ENCODE measurements at regions not wholly inside any gene's neighbourhood (a gene's known extent, or its start where the extent isn't known, plus 50 kb on each side); places are given as distances from the start of the nearest gene placed in this dataset.

DNA sequence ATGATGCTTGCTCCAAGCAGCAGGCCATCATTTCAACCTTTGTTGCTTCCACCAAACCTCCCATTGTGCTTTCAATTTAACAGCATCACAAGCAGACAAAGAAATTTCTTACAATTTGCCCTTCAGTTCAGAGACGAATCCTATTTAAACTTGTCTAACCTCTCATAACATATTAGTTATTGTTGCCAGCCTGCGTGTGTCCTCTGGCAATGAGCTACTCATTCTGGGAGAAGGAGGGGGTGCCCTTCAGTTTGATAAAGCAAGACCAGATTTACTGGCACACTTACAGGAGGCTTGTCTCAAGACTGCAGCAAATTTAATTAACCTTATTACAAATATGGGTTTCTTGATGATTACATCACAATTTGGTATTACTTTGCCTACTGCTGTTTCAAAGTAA, 203.6 kb upstream of the SOX5 start:
- no peak overlapping the region for H3K27ac ChIP-seq
- H3K27me3 ChIP-seq, result no peaks in the 10 kb centered on the region
- H3K4me1 ChIP-seq, result no peaks in the 10 kb centered on the region
- H3K36me3 ChIP-seq, result no peaks in the 10 kb centered on the region
- no peak overlapping the region for H3K4me3 ChIP-seq
- no peak for DNase-seq
- H3K9me3 ChIP-seq (replicated peaks), result no peaks in the 10 kb centered on the region

DNA sequence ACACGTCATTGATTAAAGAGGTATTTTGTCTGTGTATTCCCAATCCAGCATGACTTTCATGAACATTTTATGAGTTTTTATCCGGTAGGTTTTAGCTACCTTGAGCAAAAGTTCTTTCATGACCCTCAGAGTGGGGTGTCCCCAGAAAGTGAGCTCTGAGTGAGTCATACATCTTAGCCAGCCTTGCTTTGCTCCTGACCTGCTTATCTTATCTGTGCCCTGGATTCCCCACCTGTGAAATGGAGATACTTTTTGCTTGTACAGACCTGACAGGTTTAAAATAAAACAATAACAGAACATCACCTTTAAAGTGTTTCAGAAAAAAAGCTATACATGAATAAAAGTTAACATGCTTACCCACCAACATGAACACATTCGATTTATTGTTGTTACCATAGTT, 202.8 kb upstream of the SOX5 start:
- no peaks in the 10 kb centered on the region for H3K9me3 ChIP-seq (replicated peaks)
- DNase-seq, result no peak
- no peak overlapping the region for H3K4me3 ChIP-seq
- no peak overlapping the region for H3K27ac ChIP-seq
- no peaks in the 10 kb centered on the region for H3K36me3 ChIP-seq
- H3K4me1 ChIP-seq, result no peaks in the 10 kb centered on the region
- H3K27me3 ChIP-seq, result no peaks in the 10 kb centered on the region

DNA sequence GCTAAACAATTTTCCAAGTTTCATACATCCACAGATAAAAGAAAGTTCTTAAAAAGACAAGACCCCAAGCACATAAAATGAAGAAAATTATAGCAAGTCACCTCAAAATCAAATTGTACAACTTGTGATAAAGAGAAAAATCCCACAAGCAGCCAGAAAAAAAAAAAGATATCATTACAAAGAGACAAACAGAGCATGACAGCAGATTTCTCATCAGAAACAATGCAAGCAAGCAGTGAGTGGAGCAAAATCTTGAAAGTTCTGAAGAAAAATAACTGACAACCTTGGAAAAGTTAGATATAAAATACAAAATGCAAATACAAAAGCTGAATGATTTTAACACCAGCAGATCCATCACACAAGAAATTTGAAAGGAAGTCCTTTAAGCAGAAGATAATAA, 194.5 kb upstream of the SOX5 start:
- Histone ChIP-seq H3K36me3 (no peaks in the 10 kb centered on the region), H3K9me3 (replicated peaks) (no peaks in the 10 kb centered on the region), H3K27me3 (no peaks in the 10 kb centered on the region), H3K4me1 (no peaks in the 10 kb centered on the region), H3K27ac (no peak overlapping the region), H3K4me3 (no peak overlapping the region)
- DNase-seq, result no peak

DNA sequence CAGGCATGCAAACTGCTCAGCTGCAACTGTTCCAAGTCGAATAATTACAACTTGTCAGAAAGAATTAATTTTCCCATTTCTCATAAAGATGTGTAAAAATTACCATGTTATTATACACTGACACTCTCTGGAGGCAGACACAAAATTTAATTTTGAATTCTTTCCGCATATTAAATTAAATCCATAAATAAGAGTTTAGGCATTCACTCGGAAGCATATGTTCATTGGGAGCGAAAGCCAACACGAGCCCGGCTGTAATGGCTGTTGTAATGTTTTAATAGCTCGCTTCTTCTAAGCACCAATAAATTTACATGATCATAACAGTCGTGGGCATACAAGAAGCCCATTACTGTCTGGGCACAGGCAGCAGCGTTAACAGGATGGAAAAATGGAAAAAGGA, 189.6 kb upstream of the SOX5 start:
- H3K36me3 ChIP-seq, result no peaks in the 10 kb centered on the region
- H3K27ac ChIP-seq, result no peak overlapping the region
- no peaks in the 10 kb centered on the region for H3K4me1 ChIP-seq
- H3K27me3 ChIP-seq, result no peaks in the 10 kb centered on the region
- no peak overlapping the region for H3K4me3 ChIP-seq
- H3K9me3 ChIP-seq (replicated peaks), result no peaks in the 10 kb centered on the region
- DNase-seq, result no peak

DNA sequence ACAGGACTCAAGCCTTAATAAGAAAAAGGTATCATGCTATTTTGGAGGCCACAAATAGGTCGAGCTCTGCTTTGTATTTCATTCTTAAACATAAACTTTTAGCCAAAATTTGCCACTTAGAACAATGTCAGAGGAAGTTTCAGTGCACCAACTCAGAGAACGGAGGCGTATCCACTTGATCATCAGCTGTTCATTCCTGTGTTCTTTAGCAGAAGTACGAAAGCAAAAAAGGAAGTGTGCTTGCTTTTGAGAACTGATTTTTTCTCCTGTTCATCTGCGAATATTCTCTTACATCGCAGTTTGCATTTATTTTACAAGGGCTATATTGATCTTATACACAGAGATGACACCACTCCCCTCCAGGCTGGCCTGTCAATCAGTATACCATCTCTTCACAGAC, 188.6 kb upstream of the SOX5 start:
- Histone ChIP-seq H3K4me1 (no peaks in the 10 kb centered on the region), H3K36me3 (no peaks in the 10 kb centered on the region), H3K27ac (no peak overlapping the region), H3K9me3 (replicated peaks) (no peaks in the 10 kb centered on the region), H3K27me3 (no peaks in the 10 kb centered on the region), H3K4me3 (no peak overlapping the region)
- DNase-seq, result no peak

DNA sequence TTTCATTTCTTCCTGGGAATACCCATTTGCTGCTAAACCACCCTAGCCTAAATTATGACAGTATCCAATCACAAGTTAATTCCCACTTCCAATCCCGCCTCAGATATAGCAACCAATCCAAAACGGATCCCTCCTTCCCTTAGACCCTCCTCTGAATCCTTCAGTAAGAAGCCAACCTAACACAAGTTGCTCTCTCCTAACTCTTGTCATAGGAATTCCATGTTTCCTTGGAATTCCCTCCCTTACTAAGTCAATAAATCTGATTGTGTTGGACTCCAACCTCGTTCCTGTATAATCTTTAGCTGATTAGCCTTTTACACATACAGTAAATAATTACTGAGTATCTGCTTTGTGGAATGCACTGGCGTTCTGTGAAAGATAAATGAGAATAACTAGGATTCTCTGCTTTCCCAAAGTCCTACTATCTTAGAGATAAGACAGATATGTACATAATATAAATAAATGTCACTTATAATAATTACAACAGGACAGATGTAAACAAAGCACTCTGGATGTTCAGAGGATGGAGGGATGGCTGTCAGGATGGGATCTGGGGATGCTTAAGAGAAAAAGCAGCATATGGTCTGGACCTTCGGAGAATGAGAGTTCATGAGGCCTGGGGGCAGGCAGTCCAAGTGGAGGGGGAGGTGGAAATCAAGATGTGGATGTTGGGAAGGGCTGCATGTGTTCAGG, 185.8 kb upstream of the SOX5 start:
- H3K36me3 ChIP-seq, result no peaks in the 10 kb centered on the region
- no peaks in the 10 kb centered on the region for H3K9me3 ChIP-seq (replicated peaks)
- H3K27ac ChIP-seq, result no peak overlapping the region
- H3K4me3 ChIP-seq, result no peak overlapping the region
- H3K4me1 ChIP-seq, result no peaks in the 10 kb centered on the region
- peak in 1 of 2 experiments; percentile 3 for DNase-seq
- H3K27me3 ChIP-seq, result no peaks in the 10 kb centered on the region

DNA sequence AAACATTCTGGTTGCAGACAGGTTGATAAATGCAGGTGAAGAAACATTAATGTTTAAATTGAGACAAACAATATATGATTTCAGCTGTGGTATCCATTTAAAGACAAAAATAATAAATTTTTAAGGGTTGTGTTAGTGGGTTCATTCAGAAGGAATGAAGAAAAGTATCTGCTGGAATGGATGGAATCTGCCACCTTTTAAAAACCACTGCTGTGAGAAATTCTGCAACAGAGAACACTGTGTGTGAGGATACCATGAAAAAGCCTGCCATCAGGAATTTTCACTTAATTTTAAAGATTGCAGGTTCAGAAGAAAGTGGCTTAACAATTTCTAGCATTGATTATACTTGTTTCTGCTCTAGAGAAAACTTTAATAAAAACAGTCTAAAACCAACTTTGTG, 184.6 kb upstream of the SOX5 start:
- Histone ChIP-seq H3K27ac (no peak overlapping the region), H3K4me3 (no peak overlapping the region), H3K27me3 (no peaks in the 10 kb centered on the region), H3K4me1 (no peaks in the 10 kb centered on the region), H3K36me3 (no peaks in the 10 kb centered on the region), H3K9me3 (replicated peaks) (no peaks in the 10 kb centered on the region)
- no peak for DNase-seq

DNA sequence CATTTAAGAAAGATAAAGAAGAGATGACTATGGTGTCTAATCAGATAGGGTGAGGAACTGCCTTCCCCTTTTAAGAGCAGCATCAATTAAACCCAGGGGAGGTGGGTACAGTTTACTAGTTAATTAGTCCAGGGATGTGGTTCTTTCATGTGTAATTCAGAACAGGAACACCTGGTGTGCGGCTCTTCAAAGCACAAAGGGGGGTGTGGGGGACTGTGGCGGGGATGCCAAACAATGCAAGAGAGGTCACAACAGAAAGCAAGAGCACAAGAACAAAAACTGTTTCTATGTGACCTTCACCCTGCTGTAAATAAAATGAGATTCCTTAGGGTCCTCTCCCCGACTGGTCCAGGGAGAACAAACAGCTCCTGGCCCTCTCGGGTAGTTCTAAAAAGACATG, 183.9 kb upstream of the SOX5 start:
- H3K27ac ChIP-seq, result no peak overlapping the region
- no peak for DNase-seq
- H3K4me1 ChIP-seq, result no peaks in the 10 kb centered on the region
- H3K36me3 ChIP-seq, result no peaks in the 10 kb centered on the region
- no peaks in the 10 kb centered on the region for H3K27me3 ChIP-seq
- no peaks in the 10 kb centered on the region for H3K9me3 ChIP-seq (replicated peaks)
- no peak overlapping the region for H3K4me3 ChIP-seq

DNA sequence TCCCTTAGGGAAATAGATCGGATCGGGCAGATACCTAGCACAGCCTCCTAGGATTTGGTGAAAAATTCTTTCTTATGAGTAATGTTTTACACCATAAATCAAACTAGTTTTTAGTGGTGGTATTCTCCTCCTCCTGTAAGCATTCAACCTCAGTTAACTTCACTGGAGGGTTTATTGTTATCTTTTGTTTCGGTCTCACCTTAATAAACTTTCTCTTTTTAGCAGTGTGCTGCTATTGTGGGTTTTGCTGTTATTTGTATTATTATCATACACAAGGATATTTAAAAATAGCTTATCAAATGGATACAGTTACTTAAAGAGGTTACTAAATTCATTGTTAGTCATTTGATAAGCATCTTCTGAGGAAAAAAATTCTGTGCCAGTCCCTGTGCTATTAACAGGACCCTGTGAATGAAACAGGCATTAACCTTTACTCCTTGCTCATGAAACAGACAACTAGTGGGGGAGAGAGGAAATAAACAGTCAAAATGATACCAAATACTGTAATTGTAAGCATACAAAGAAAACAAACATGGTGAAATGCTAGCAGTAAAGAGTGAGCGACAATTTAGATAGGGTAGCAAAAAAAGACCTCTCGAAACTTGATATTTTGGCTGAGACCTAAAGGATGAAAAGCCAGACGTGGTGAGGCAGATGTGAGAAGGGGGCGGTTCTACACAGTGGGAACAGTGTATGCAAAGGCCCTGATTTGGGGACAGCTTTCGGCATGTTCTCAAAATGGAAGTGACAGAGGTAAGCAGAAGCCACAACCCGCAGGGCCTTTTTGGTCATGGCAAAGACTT, 178.7 kb upstream of the SOX5 start:
- Histone ChIP-seq H3K27ac (no peak overlapping the region), H3K9me3 (replicated peaks) (no peaks in the 10 kb centered on the region), H3K4me3 (no peak overlapping the region), H3K4me1 (no peaks in the 10 kb centered on the region), H3K27me3 (no peaks in the 10 kb centered on the region), H3K36me3 (no peaks in the 10 kb centered on the region)
- peak in 1 of 2 experiments; percentile 12 for DNase-seq

DNA sequence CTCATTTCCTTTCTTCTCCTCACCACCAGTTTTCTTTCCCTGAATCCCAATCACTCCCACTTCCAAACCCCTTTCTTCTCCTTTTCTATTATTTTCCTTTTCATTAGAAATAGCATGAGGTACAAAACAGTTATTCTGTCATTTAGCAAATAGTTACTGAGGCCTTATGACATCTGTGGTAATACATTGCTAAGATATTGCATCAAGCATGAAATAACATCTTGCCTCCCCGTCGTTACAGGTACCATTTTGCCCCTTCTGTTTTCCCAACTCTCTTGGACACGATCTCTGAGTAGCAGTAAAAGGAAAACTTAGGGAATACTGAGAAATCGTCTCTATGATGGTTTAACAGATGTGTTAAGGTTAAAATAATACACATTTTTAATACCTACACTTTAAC, 175.8 kb upstream of the SOX5 start:
- H3K4me3 ChIP-seq, result no peak overlapping the region
- no peaks in the 10 kb centered on the region for H3K9me3 ChIP-seq (replicated peaks)
- no peaks in the 10 kb centered on the region for H3K27me3 ChIP-seq
- H3K27ac ChIP-seq, result no peak overlapping the region
- H3K36me3 ChIP-seq, result no peaks in the 10 kb centered on the region
- DNase-seq, result no peak
- no peaks in the 10 kb centered on the region for H3K4me1 ChIP-seq

DNA sequence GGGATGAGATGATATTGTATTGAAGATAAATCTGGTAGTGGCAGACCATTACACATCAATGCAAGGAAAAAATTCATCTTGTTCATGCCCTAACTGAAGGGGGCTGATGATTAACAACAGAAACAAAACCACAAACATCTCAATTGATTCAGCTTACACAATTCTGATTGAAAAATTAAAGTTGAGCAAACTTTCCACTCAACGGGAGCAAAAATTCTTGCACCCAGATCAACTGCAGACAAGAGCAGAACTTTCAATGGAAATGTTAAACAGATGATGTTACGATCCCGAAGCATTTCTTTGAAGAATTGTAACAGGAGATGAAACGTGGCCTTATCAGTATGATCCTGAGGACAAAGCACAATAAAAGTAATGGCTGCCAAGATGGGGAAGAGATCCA, 172.4 kb upstream of the SOX5 start:
- no peaks in the 10 kb centered on the region for H3K36me3 ChIP-seq
- no peaks in the 10 kb centered on the region for H3K27me3 ChIP-seq
- DNase-seq, result no peak
- no peaks in the 10 kb centered on the region for H3K4me1 ChIP-seq
- no peak overlapping the region for H3K4me3 ChIP-seq
- no peak overlapping the region for H3K27ac ChIP-seq
- no peaks in the 10 kb centered on the region for H3K9me3 ChIP-seq (replicated peaks)

DNA sequence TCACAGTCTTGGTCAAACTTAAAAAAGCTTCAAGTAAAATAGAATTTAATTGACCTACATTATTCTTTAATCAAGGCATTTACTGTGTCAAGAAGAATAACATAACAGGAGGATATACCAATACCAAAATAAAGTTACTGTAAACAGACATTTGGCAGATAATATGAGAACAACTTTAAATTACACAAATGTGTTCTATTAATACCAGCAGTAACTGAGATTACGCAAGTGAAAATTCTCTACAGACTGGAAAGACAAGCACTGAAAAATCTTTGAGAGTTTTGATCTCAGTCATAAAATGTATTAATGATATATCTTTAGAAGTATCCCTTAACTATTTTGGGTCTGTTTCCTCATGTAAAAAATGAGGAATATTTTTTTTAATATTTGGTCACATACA, 169.2 kb upstream of the SOX5 start:
- no peak for DNase-seq
- Histone ChIP-seq H3K4me1 (no peaks in the 10 kb centered on the region), H3K27me3 (no peaks in the 10 kb centered on the region), H3K4me3 (no peak overlapping the region), H3K36me3 (no peaks in the 10 kb centered on the region), H3K27ac (no peak overlapping the region), H3K9me3 (replicated peaks) (no peaks in the 10 kb centered on the region)

DNA sequence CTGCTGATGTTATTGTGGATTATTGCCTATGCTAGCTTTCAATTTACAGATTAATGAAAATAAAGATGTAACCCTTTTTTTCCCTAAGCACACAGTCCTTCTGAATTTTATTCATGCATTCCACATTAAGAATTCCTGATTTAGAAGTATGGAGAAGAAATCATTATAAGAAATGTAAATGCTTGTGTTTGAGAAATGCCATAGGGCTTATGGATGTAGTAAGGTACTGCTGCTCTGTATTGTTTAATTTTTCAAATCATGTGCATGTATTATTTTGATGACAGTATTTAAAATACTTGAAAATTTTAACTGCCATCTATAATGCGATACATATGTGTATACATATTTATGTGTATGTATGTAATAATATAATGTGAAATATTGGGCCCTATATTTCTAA, 167.1 kb upstream of the SOX5 start:
- no peaks in the 10 kb centered on the region for H3K36me3 ChIP-seq
- DNase-seq, result no peak

DNA sequence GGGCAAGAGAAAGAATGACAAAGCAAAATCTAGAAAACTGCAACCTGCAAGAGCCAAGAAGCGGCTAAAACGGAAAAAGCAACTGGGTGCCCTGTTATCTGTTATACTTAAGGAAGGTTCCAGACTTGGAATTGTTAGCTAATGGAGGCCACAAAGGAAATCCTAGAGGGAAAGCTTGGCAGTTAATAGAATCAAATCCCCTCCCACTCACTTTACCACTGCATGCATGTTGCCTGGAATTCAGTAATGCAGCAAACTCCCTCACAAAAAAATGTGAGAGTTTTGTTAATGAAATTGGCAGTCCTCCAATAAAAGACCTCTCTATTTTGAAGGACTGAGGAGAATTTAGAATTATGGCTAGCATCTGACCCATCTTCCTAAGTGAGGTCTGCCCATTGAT, 164.2 kb upstream of the SOX5 start:
- Histone ChIP-seq H3K27ac (no peak overlapping the region), H3K4me3 (no peak overlapping the region), H3K9me3 (replicated peaks) (no peaks in the 10 kb centered on the region), H3K27me3 (no peaks in the 10 kb centered on the region), H3K4me1 (no peaks in the 10 kb centered on the region), H3K36me3 (no peaks in the 10 kb centered on the region)
- no peak for DNase-seq

More for the DNA sequence above, 167.1 kb upstream of the SOX5 start:
- Histone ChIP-seq H3K9me3 (replicated peaks) (no peaks in the 10 kb centered on the region), H3K27ac (no peak overlapping the region), H3K4me3 (no peak overlapping the region), H3K27me3 (no peaks in the 10 kb centered on the region), H3K4me1 (no peaks in the 10 kb centered on the region)

DNA sequence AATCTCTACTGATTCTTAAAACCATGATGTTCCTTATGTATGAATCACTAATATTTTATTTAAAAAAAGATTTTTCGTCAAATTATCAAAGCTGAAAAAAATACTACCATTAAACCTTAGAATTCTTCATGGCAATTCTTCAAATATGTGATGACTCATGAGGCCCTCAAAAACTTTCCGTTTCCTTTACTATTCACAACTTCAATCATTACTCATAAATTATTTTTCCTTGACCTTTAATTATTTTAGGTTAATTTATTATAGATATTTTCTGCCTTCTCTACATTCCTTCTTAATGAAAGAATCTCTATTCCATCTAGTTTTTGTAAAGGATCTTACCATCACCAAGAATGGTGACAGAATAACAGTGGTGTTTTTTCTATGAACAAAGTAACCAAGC, 162.1 kb upstream of the SOX5 start:
- Histone ChIP-seq H3K4me1 (no peaks in the 10 kb centered on the region), H3K27ac (no peak overlapping the region), H3K4me3 (no peak overlapping the region), H3K36me3 (no peaks in the 10 kb centered on the region), H3K27me3 (no peaks in the 10 kb centered on the region), H3K9me3 (replicated peaks) (no peaks in the 10 kb centered on the region)
- no peak for DNase-seq

DNA sequence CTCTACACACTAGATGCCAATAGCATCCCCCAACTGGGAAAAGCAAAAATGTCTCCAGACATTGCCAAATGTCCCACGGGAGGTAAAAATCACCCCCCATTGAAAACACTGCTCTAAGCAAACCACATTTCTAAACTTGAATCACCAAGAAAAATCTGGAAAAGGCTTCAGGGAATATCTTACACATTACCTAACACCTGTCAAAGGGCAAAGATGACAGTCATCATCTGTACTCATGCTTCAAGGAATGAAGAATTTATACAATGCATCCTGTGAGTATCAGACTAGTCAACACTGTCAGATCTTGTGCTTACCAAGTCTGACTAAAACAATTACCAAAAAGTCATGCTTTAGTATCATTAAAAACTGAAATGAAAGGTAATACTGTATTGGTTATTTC, 161.6 kb upstream of the SOX5 start:
- no peak for DNase-seq
- Histone ChIP-seq H3K36me3 (no peaks in the 10 kb centered on the region), H3K4me3 (no peak overlapping the region), H3K4me1 (no peaks in the 10 kb centered on the region), H3K9me3 (replicated peaks) (no peaks in the 10 kb centered on the region), H3K27me3 (no peaks in the 10 kb centered on the region), H3K27ac (no peak overlapping the region)
